ENCODE measurements at regions not wholly inside any gene's neighbourhood (a gene's known extent, or its start where the extent isn't known, plus 50 kb on each side); places are given as distances from the start of the nearest gene placed in this dataset.
"Not testable (repeated sequence)": the region's sequence is repeated elsewhere in the genome, so short reads cannot be mapped to it uniquely, and the experiment has no call there.

- not testable (repeated sequence) for H3K36me3 Mint-ChIP-seq; H3K27ac Mint-ChIP-seq; H3K4me1 Mint-ChIP-seq (ENCODE audit: unreplicated experiment); H3K9me3 Mint-ChIP-seq
- DNase-seq (ENCODE audit: extremely low spot score, unreplicated experiment) = peak; percentile 82
- peak overlapping the region; percentile 76 for H3K4me3 Mint-ChIP-seq
- peaks cover 56% of the 10 kb centered on the region for H3K27me3 Mint-ChIP-seq
- TF ChIP-seq, protein P1, sequence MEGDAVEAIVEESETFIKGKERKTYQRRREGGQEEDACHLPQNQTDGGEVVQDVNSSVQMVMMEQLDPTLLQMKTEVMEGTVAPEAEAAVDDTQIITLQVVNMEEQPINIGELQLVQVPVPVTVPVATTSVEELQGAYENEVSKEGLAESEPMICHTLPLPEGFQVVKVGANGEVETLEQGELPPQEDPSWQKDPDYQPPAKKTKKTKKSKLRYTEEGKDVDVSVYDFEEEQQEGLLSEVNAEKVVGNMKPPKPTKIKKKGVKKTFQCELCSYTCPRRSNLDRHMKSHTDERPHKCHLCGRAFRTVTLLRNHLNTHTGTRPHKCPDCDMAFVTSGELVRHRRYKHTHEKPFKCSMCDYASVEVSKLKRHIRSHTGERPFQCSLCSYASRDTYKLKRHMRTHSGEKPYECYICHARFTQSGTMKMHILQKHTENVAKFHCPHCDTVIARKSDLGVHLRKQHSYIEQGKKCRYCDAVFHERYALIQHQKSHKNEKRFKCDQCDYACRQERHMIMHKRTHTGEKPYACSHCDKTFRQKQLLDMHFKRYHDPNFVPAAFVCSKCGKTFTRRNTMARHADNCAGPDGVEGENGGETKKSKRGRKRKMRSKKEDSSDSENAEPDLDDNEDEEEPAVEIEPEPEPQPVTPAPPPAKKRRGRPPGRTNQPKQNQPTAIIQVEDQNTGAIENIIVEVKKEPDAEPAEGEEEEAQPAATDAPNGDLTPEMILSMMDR (conservative IDR thresholded peaks at IDR 0.05) = peak; percentile 65
Observed at GRCh38 chr16:5239472-5240277, 142.1 kb upstream of the EEF2KMT start.

- DNase-seq (ENCODE audit: extremely low spot score, unreplicated experiment) = no peak
- no peak overlapping the region for H3K4me3 Mint-ChIP-seq
- no peaks in the 10 kb centered on the region for H3K36me3 Mint-ChIP-seq
- TF ChIP-seq, protein P1 (conservative IDR thresholded peaks at IDR 0.05) = no peak
- peaks cover 43% of the 10 kb centered on the region for H3K27me3 Mint-ChIP-seq
- H3K9me3 Mint-ChIP-seq = no peaks in the 10 kb centered on the region
- no peak overlapping the region for H3K27ac Mint-ChIP-seq
- no peaks in the 10 kb centered on the region for H3K4me1 Mint-ChIP-seq (ENCODE audit: unreplicated experiment)
Observed at GRCh38 chr16:5235119-5235518, 137.5 kb upstream of the EEF2KMT start.

DNA sequence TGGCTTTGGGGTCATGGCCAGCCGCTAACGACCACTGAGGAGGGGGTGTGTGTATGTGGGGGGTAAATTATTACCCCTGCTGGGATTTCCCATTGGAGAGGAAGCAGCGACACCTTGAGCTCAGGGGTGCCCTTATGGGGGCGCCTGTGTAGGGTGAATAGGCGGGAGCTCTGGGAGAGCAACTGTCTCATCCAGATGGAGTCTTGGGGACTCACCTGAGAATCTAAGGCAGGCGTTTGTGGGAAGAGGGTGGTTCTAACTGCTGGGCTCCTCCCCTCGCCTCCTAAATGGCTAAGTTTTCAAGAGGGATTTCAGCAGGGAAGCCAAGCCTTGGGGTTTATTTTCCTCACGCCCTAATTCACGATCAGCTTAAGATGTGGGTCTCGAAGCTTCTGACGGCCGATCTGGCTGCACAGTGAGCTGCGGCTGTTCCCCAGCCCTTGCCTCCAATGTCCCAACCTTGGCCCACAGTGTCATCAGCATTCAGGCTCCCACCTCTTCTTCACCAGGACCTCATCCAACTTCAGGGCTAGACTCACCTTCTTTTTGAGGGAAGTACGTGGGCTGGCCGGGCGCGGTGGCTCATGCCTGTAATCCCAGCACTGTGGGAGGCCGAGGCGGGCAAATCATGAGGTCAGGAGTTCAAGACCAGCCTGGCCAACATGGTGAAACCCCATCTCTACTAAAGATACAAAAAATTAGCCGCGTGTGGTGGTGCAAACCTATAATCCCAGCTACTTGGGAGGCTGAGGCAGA, 136.9 kb upstream of the EEF2KMT start:
- TF ChIP-seq, protein P1 (conservative IDR thresholded peaks at IDR 0.05) = no peak
- peaks cover 44% of the 10 kb centered on the region for H3K27me3 Mint-ChIP-seq
- H3K9me3 Mint-ChIP-seq = no peaks in the 10 kb centered on the region
- H3K4me1 Mint-ChIP-seq (ENCODE audit: unreplicated experiment) = no peaks in the 10 kb centered on the region
- no peak overlapping the region for H3K4me3 Mint-ChIP-seq
- H3K36me3 Mint-ChIP-seq = no peaks in the 10 kb centered on the region
- H3K27ac Mint-ChIP-seq = no peak overlapping the region
- DNase-seq (ENCODE audit: extremely low spot score, unreplicated experiment) = no peak

DNA sequence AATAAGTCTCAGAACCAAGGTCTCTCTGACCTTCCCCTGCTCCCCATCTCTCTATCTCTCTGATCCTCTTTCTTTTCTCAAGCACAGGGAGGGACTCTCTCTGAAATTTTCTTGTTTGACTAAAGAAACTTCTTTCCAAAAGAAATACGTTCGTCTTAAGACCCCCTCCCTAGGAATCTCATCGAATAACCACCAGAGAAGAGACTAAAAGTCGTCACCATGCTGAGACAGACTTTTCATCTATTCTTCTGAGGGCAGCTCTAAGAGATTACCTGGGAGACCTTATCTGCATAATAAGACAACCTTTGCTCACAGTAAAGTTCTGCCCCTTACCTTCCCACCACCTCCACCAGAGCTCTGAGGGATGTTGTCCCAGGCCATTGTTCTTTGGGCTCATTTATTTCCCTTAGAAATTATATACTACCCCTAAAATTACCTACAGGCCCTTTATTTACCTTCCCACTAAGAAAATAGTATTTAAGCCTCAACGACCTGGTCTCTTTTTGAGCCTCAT, 133.7 kb upstream of the EEF2KMT start:
- Mint-ChIP-seq H3K4me1 (ENCODE audit: unreplicated experiment) (no peaks in the 10 kb centered on the region), H3K36me3 (no peaks in the 10 kb centered on the region), H3K9me3 (no peaks in the 10 kb centered on the region), H3K27me3 (peaks cover 32% of the 10 kb centered on the region), H3K4me3 (no peak overlapping the region), H3K27ac (no peak overlapping the region)
- no peak for DNase-seq (ENCODE audit: extremely low spot score, unreplicated experiment)
- TF ChIP-seq, protein P1 (conservative IDR thresholded peaks at IDR 0.05) = no peak

DNA sequence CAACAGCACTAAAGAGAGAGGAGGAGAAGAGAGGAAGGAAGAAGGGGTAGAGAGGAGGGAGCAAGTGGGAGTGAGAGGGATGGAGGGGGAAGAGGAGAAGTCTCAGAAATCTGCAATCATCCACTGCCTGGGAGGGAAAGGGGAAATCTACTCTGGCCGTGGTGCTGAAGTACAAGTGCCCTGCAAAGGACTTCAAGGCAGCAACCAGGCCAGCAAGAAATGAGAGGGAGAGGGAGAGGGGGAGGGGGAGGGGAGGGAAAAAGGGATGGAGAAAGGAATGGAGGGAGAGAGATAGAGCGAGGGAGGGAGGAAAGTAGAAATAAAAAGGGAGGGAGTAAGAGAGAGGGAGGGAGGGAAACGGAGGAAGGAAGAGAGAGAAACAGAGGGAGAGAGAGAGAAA, 130.8 kb upstream of the EEF2KMT start:
- Mint-ChIP-seq H3K4me3 (no peak overlapping the region), H3K36me3 (no peaks in the 10 kb centered on the region), H3K4me1 (ENCODE audit: unreplicated experiment) (no peaks in the 10 kb centered on the region), H3K27me3 (peaks cover 37% of the 10 kb centered on the region), H3K9me3 (no peaks in the 10 kb centered on the region), H3K27ac (no peak overlapping the region)
- DNase-seq (ENCODE audit: extremely low spot score, unreplicated experiment) = no peak
- TF ChIP-seq, protein P1 (conservative IDR thresholded peaks at IDR 0.05) = no peak
